Stimulated activated CD4-positive, alpha-beta T cell treated with anti-CD3 and anti-CD28 coated beads, Interleukin-15, amount 100 ng/mL, for 48 hours (primary cell): ENCODE measurements at regions not wholly inside any gene's neighbourhood (a gene's known extent, or its start where the extent isn't known, plus 50 kb on each side); places are given as distances from the start of the nearest gene placed in this dataset.
"Not testable (repeated sequence)": the region's sequence is repeated elsewhere in the genome, so short reads cannot be mapped to it uniquely, and the experiment has no call there.

Experiments used
- DNase-seq, 2 donors: peaks; one replicate each; pipeline ENCODE4 v3.0.0-alpha.2; 2020; ENCODE audit warnings: low read depth in 2 of 2

DNA sequence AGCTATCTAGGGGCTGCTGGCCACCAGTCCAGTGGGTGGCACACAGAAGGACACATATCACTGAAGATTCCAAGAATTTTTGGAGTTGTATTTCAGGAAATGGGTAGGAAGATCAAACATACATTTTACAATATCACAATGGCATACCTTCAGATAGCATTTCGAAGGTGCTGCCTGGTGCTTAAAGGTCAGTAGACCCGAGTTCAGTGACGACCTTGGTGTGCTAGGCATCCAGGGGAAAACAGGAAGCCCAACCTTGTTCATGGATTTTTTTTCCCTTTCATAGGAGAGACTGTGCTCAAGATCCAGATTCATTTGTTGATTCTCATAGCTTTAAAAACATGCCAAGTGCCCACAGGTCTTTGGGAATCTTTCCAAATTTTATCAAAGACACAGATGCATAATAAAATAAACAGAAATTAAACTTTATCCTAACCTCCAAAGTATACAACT is 51.0 kb upstream of the RCBTB2 start:
- DNase-seq, result no peak

DNA sequence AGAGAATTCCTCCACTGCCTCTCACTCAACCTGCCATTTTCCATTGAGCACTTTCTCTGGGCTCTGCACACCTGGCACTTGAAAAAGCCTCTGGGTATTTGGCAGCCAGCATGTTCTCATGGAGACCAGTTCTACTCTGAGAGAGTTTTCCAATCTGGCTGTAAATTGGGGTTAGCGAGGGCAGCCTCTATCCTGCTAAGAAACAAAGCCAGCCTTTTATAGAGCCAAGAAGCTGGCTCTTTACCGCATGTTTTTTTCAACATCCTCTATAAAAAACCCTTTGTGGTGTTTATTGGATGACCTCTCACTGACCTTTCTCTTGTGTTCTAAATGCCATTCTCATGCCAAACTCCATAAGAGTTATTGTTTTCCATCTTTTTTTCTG is 52.6 kb upstream of the RCBTB2 start:
- DNase-seq, result no peak

DNA sequence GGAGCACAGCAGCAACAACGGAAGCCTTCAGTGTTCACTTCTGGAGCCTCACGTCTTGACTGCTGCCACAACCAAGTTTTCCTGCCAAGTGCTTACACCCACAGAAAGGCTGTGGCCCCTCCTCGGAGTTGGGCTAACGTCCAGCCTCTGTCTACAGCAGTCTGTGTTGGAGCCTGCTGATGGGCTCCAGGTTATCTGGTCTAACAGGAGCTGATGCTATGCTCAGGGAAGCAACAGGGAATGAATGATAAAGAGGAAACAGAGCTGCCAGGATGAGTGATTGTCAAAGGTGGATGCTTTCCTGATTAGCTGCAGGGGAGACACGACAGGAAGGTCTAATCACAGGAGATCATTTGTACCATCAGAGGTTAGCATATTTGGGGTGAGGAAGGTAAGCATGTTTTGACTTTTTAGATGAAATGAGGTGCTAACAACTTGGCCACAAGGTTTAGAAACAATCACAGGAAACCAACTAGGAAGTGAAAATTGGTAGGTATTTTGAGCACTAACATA is 53.8 kb upstream of the RCBTB2 start:
- DNase-seq, result no peak

DNA sequence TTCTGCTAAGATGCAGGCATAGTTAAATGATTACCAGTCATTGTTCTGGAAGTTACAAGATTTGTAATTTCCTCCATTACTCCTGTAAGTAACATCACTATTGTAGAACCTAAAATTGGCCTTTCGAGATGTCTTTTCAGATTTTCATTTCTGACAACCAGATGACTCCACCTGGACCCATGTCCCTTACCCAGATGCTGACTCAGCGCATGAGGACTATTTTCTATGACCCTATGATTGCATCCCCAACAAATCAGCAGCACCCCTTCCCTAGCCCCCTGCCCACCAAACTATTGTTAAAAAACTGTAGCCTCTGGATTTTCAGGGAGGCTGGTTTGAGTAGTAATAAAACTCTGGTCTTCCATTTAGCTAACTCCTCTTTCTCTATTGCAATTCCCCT is 55.2 kb upstream of the RCBTB2 start:
- DNase-seq, result no peak

DNA sequence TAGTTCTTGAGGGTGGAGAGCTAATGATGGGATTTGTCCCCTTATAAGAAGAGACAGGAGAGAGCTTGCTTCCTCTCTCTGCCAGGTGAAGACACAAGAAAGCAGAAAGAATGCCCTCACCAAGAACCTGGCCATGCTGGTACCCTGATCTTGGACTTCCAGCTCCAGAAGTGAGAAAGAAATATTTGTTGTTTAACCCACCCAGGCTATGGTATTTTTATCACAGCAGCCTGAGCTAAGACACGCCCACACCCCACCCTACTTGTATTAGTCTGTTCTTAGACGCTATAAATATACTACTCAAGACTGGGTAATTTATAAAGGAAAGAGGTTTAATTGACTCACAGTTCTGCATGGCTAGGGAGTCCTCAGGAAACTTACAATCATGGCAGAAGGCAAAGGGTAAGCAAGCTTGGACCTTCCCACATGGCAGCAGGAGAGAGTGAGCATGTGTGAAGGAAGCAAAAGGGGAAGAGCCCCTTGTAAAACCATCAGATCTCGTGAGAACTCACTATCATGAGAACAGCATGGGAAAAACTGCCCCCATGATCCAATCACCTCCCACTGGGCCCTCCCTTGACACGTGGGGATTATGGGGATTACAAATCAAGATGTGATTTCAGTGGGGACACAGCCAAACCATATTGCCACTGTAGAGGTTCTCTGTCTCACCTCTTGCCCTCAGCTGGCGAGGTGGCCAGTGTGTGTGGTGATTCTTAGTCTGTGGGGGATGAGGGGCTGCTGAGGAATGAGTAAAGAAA is 57.4 kb upstream of the RCBTB2 start:
- no peak for DNase-seq

DNA sequence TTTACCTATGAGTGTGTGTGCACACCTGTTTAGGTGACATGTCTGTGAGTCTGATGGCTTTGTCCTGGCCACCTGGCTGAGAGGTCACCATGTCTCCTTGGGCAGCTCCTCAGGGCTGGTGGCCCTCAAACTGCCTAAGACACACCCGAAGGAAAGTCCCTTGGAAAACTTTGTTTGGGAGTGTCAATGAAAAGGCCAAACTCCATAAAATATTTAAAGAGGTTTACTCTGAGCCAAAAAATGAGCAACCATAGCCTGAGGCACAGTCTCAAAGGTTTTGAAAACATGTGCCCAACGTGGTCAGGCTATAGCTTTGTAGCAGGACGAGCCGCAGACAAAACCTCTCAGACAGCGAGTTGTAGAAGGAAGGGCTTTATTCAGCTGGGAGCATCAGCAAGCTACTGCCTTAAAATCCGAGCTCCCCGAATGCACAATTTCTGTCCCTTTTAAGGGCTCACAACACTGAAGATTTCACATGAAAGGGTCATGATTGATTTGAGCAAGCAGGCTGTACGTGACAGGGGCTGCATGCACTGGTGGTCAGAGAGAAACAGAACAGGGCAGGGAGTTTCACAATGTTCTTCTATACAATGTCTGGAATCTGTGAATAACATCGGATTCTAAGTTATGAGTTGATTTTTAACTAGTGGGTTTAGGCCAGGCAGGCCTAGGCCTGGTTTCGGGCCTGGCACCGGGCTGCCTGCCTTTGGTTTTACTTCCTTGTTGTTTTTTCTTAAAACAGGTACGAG is 58.4 kb upstream of the RCBTB2 start:
- DNase-seq, result not testable (repeated sequence)

DNA sequence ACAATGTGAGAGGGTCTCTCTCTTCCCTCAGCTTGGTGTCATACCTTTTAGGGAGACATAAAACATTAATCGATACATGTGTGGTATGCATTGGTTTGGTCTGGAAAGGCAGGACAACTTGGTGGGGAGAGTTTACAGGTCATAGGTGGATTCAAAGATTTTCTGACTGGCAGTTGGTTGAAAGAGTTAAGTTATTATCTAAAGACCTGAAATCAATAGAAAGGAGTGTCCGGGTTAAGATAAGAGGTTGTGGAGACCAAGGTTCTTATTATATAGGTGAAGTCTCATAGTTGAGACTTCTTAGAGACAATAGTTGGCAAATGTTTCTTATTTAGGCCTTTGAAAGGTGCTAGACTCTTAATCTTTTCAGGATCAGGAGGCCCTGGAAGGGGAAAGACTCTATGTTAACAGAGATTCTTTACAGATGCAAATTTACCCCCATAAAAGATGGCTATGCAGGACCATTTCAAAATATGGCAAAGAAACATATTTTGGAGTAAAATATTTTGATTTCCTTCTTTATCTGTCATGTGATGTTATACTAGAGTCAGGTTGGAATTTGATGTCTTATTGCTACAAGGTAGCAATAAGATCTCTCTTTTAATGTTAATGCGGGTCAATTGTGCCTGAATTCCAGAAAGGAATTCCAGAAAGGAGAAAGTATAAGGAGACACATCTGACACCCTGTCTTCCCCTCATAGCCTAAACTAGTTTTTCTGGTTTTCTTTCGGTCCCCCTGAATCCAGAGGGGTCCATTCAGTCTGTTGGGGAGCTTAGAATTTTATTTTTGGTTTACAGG is 59.2 kb upstream of the RCBTB2 start:
- DNase-seq, result no peak

DNA sequence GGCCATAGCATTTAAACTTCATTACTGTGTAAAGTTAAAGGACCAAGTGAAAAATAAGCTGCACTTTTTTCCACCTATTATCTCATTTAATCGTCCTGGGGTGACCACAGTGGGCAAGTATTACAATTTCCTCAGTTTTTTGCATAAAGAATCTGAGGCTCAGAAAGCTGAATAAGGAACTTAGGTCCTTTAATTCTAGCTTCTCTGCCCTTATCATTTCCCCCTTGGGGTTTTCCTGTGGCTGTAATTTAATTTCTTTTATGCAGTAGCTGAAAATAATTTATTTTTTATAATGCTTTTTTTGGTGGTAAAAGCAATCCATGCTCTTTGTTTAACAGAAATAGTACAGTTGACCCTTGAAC is 59.8 kb upstream of the RCBTB2 start:
- no peak for DNase-seq

DNA sequence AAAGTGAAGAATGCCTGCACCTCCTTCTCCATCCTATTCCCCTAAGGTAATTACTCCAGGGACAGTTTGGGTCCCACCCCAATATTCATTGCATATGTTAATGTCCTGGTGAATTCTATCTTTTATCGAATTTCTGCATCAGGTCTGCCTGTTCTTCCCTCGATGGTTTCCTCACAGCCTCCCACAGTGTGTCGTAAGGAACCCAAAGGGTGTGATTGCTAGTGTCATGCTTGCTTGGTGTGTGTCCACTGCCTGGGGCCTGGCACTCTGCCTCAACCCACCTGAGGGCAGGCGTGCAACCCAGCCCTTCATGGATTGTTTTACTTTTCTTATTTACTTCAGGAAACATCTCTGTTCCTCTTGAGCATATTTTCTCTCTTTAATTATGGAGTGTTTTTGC is 60.2 kb upstream of the CYSLTR2 start:
- DNase-seq, result no peak

DNA sequence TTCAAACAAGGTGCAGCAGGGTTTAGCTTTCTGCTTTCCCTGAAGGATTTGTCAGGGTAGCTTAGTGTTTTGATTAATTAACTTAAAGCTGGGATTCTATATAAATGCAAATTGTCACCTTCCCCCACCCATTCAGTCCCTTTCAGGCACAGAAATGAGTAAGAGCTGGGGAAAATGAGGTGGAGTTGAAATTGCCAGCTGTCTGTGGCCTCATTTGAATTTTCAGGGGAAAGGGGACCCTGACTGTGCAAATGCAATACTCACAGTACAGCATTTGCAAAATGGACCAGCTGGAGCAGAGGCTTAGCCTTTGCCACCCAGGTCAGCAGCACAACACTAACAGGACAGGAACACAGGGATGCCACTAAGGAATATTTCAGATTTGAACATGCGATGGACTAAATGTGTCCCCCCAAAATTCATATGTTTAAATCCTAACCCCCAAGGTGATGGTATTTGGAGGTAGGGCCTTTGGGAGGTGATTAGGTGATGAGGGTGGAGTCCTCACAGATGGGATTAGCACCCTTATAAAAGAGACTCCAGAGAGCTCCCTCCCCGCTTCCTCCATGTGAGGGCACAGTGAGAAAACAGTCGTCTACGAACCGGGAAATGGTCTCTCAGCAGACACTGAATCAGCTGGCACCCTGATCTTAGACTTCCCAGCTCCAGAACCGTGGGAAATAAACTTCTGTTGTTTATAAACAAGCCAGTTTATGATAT is 59.5 kb upstream of the CYSLTR2 start:
- DNase-seq, result no peak

DNA sequence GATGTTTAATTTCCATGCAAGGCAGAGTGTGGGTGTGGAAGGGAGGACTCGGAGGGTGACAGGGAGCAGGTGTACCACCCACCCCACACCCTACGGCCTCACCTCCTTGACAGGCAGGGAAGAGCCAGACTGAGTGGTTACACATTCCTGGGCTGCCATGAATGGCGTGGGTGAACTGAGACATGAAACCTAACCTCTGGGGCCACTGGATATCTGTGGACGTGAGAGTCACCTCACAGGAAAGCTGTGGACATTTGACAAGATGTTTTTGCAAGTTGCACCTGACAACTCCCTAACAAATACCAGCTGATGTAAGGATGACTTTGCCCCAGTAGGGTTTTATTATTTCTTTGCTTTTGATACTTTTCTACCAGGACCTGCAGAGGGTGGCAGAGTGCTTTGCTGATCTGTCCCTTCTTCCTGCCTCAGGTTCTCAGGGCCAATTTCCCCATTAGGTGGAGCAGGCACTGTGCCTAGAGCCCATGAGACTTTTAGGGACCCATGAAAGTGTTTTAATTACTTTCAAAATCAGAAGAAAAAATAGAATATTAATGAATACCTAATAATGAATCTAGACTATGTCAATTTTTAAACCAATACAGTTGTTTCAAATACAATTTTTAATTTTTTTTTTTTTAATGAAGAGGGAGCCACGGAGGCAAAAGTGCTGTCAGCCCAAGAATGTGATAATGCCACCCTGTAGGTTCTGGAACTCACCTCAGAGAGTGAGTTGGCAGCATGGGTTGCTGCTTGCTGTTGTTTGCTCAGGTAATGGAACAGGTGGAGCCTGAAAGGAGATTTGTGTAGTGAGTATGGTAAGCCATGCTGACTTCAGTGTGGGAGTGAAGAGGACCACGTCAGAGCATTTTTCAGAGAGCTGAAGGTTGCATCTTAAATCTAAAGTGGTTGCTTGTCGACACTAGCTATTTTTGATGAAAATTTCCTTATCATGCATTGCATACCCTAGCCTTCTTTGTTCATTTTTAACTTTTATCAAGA is 58.0 kb upstream of the CYSLTR2 start:
- DNase-seq, result peak; percentile 25 to 30

DNA sequence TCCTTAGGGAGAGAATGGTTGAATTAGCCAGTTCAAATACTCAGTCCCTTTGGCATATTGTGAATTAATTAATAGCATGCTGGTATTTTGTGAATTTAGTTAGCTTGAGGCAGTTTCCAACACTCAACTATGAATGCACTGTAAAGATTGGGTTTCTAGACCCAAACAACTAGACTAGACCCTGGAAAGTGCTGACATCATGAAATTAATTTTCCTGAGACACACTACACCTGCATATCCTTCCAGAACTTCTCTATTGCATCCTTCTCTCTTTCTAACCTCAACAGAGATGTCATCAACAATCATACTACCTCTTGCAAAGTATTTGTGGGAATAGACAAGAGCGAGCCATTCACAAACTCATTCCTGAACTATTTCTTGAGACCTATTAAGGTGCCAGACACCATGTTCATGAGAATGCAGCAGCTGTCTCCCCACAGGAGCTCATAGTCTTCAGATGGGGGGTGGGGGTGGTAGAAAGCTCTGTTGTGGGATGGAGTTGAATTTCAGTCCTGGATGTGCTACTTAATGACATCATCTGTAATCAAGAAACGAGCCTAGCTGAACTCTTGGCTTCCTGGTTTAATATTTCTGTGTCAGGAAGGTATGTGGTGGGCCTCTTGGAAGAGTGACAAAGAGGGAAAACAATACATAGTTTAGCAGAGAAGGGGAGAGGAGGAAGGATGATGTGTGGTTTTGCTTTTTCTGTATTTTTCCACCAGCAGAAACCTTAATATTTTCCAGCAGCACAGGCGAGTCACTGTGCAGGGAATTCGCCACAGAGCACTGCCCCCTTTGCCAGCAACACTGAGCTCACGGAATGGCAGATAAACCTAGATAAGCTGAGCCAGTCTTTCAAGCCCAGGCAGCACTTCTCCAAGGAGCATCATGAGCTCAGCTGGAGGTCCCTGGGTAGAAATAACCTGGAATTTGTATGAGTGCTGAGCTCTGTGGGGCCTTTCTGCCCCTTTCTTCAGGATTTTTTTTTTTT is 53.1 kb upstream of the CYSLTR2 start:
- DNase-seq, result no peak

DNA sequence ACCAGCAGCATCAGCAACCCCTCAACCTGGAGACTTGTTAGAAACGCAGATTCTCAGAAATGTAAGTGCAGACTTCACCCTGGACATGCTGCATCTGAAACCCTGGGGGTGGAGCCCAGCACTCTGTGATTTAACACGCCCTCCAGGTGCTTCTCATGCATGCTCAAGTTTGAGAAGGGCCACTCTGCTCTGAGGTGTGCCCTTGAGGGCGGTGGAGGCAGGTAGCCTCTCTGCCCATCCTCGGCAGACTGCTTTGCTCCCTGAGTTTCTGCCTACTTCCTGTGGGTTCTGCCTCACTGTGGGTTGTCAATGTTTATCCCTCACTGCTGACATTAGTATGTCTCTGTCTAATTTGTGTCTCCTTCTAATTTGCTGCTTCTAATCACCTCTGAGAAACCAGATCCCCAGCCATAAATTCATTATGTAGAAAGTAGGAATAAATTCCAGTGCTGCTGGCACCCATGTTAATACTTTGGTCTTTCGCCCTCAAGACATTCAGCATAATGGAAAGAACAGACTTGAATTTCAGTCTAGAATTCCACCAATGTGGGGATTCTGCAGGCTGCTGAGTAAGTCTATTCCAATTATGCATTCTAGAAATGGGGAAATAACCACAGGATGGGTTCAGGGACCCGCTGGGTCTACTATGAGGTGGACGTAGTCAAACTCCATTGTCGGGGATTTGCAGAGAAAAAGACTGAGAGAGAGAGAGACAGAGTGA is 51.3 kb upstream of the CYSLTR2 start:
- no peak for DNase-seq

DNA sequence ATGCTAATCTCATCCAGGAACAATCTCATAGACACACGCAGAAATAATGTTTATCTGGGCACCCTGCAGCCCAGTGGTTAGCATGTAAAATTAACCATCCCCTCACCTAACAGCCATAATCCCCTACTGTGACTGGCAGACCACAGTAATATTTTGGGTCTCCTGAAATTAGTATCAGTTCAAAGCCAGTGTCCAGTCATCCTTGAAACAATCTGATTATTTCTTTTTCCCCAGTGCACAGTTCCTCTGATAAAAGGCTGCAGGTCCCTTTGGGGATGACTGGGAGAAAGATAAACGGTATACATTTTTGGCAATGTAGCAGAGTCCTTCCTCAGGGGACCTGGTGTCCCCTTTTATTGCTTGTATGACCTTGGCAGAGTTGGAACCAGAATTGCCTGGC is 50.4 kb upstream of the CYSLTR2 start:
- no peak for DNase-seq
